Cardiac septum (tissue), 1 donor: ENCODE measurements at regions not wholly inside any gene's neighbourhood (a gene's known extent, or its start where the extent isn't known, plus 50 kb on each side); places are given as distances from the start of the nearest gene placed in this dataset.
"Not testable (repeated sequence)": the region's sequence is repeated elsewhere in the genome, so short reads cannot be mapped to it uniquely, and the experiment has no call there.

ENCODE experiments used
- DNase-seq: peaks from one replicate; pipeline ENCODE4 v3.0.0-alpha.2; 2020; ENCODE audit warnings: low spot score
- intact Hi-C: fragments of 100-400 bp; cut with DNase I; formaldehyde crosslinking; loops from one replicate; pipeline ENCODE4 v1.14.0; 2022
- donor health status: DM: no; HTN: no; CAD: no.

GRCh38 chr6:10144772-10145171 lies 270.1 kb downstream of the TFAP2A start:
- no peak for DNase-seq
- intact Hi-C loops = no loop called here

- intact Hi-C loops = no loop called here
Observed at GRCh38 chr6:10141746-10142443, 273.0 kb downstream of the TFAP2A start.

GRCh38 chr6:10140824-10141223 lies 274.1 kb downstream of the TFAP2A start:
- no peak for DNase-seq
- intact Hi-C loops = no loop called here

More at GRCh38 chr6:10141746-10142443, 273.0 kb downstream of the TFAP2A start:
- DNase-seq = no peak

- intact Hi-C loops = no loop called here
- no peak for DNase-seq
Observed at GRCh38 chr6:10140136-10140535, 274.7 kb downstream of the TFAP2A start.

- intact Hi-C loops = no loop called here
- no peak for DNase-seq
Observed at GRCh38 chr6:10138917-10139316, 276.0 kb downstream of the TFAP2A start.

GRCh38 chr6:10136636-10137035 lies 278.2 kb downstream of the TFAP2A start:
- no peak for DNase-seq
- intact Hi-C loops = no loop called here

- DNase-seq, intact Hi-C loops: not testable (repeated sequence)
Observed at GRCh38 chr6:10134185-10134584, 280.7 kb downstream of the TFAP2A start.

GRCh38 chr6:10128721-10129120 lies 286.2 kb downstream of the TFAP2A start:
- DNase-seq = no peak
- intact Hi-C loops = no loop called here

GRCh38 chr6:10122164-10122563 lies 292.7 kb downstream of the TFAP2A start:
- intact Hi-C loops = no loop called here
- no peak for DNase-seq

- DNase-seq = no peak
- intact Hi-C loops = no loop called here
Observed at GRCh38 chr6:10112871-10113549, 301.9 kb downstream of the TFAP2A start.

GRCh38 chr6:10111975-10112374 lies 302.9 kb downstream of the TFAP2A start:
- no peak for DNase-seq
- intact Hi-C loops = no loop called here

- DNase-seq = no peak
- intact Hi-C loops = no loop called here
Observed at GRCh38 chr6:10101551-10102252, 313.2 kb downstream of the TFAP2A start.

GRCh38 chr6:10099529-10100140 lies 315.2 kb downstream of the TFAP2A start:
- DNase-seq = no peak
- intact Hi-C loops = no loop called here

- intact Hi-C loops = no loop called here
- DNase-seq = no peak
Observed at GRCh38 chr6:10098756-10099528, 315.9 kb downstream of the TFAP2A start.

- no peak for DNase-seq
- intact Hi-C loops = no loop called here
Observed at GRCh38 chr6:10093282-10093681, 321.6 kb downstream of the TFAP2A start.

GRCh38 chr6:10084111-10084986 lies 330.5 kb downstream of the TFAP2A start:
- intact Hi-C loops = no loop called here

GRCh38 chr6:10082385-10082784 lies 332.5 kb downstream of the TFAP2A start:
- intact Hi-C loops = no loop called here
- no peak for DNase-seq

More at GRCh38 chr6:10084111-10084986, 330.5 kb downstream of the TFAP2A start:
- DNase-seq = no peak

- no peak for DNase-seq
Observed at GRCh38 chr6:10081957-10082356, 332.9 kb downstream of the TFAP2A start.

GRCh38 chr6:10081075-10081474 lies 333.8 kb downstream of the TFAP2A start:
- DNase-seq = no peak
- intact Hi-C loops = no loop called here

More at GRCh38 chr6:10081957-10082356, 332.9 kb downstream of the TFAP2A start:
- intact Hi-C loops = no loop called here
